Transverse colon (tissue), 4 donors: ENCODE measurements at regions not wholly inside any gene's neighbourhood (a gene's known extent, or its start where the extent isn't known, plus 50 kb on each side); places are given as distances from the start of the nearest gene placed in this dataset.

Source experiments
- CTCF ChIP-seq, 5 experiments: fragments of 200-600 bp in 3 of 5; fragments of 450-650 bp in 2 of 5; sonication (generic) in 3 of 5; IDR thresholded peaks; 1 replicate in 2 of 5; 2 replicates in 3 of 5; pipeline ENCODE4 v1.5.1; 2016 to 2017; ENCODE audit warnings: antibody characterized with exemption in 5 of 5, inconsistent platforms in 3 of 5, mild to moderate bottlenecking in 2 of 5, moderate library complexity in 1 of 5
- EP300 ChIP-seq: sonication (generic); formaldehyde crosslinking; IDR thresholded peaks from one replicate; pipeline ENCODE4 v1.6.1; 2017; ENCODE audit warnings: antibody characterized with exemption, low read depth
- POLR2A ChIP-seq: fragments of 450-650 bp; IDR thresholded peaks from one replicate; pipeline ENCODE4 v1.6.1; 2016; ENCODE audit warnings: antibody characterized with exemption, mild to moderate bottlenecking, moderate library complexity
- POLR2AphosphoS5 ChIP-seq, 3 donors: sonication (generic); formaldehyde crosslinking; IDR thresholded peaks; one replicate each; pipeline ENCODE4 v1.6.1; 2016; ENCODE audit warnings: antibody characterized with exemption in 3 of 3

- no peak for TF ChIP-seq CTCF (IDR thresholded peaks at IDR 0.05)
- TF ChIP-seq POLR2A, result no peak
- no peak for TF ChIP-seq EP300
- TF ChIP-seq POLR2AphosphoS5 (IDR thresholded peaks at IDR 0.05), result no peak
Observed at GRCh38 chr20:40561187-40561586, 127.8 kb downstream of the MAFB start.
